SKM-1 treated with dmso at 0.1 percent for 144 hours (cell line): ENCODE measurements at regions not wholly inside any gene's neighbourhood (a gene's known extent, or its start where the extent isn't known, plus 50 kb on each side); places are given as distances from the start of the nearest gene placed in this dataset.
"Not testable (repeated sequence)": the region's sequence is repeated elsewhere in the genome, so short reads cannot be mapped to it uniquely, and the experiment has no call there.

Experiments used
- DNase-seq: peaks from one replicate; lab custom pipeline; 2025; ENCODE audit not compliant: unreplicated experiment; lab: John Stamatoyannopoulos, UW

DNA sequence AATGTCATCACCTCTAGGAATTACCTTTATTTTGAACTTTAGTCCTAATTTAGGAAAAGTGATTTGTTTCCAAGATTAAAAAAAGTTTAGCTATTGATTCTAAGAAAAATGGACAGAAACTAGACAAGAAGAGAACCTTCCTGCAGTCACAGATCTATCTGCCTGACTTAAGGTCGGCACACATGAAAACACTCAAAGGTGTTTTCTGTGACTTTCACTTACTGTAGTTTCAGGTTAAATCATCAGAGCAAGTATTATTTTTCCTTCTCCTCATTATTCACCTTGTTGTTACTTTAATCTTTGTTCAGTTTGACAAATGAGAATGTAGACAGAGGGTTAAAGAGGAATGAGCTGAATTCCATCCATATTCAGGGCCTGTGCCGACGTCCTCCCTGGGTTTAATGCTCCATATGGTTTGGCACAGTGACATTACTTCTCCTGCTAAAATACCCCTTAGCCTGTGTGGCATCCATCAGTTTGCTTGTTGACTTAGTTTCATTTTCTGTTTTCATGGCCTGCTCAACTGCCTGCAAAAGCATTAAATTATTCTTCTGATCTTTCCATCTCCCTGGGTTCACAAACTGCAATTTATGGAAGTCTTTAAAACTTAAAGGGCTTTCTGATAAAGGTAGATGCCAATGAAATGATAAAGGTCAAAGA is 352.7 kb downstream of the NKX6-1 start:
- no peak for DNase-seq

DNA sequence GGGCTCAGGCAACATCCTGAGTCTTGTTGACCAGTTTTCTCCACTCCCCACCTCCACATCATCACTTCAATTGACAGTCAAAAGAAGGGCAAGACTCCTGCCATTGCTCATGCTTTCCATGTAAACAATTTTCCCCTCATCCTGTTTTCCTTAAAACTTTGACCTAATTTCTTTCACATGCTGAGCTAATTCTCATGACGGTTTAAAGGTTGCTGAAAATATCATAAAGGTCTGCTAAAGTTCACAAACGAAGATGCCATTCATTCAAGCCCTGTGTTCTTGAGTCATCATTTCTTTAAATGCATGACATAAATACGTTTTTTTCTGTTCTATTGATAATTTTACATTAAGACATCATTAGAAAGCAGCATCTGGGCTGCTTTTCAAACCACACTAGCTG is 353.9 kb downstream of the NKX6-1 start:
- no peak for DNase-seq

DNA sequence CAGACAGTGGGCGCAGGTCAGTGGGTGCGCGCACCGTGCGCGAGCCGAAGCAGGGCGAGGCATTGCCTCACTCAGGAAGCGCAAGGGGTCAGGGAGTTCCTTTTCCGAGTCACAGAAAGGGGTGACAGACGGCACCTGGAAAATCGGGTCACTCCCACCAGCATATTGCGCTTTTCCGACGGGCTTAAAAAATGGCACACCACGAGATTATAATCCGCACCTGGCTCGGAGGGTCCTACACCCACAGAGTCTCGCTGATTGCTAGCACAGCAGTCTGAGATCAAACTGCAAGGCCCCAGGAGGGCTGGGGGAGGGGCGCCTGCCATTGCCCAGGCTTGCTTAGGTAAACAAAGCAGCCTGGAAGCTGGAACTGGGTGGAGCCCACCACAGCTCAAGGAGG is 372.2 kb downstream of the NKX6-1 start:
- DNase-seq = not testable (repeated sequence)

DNA sequence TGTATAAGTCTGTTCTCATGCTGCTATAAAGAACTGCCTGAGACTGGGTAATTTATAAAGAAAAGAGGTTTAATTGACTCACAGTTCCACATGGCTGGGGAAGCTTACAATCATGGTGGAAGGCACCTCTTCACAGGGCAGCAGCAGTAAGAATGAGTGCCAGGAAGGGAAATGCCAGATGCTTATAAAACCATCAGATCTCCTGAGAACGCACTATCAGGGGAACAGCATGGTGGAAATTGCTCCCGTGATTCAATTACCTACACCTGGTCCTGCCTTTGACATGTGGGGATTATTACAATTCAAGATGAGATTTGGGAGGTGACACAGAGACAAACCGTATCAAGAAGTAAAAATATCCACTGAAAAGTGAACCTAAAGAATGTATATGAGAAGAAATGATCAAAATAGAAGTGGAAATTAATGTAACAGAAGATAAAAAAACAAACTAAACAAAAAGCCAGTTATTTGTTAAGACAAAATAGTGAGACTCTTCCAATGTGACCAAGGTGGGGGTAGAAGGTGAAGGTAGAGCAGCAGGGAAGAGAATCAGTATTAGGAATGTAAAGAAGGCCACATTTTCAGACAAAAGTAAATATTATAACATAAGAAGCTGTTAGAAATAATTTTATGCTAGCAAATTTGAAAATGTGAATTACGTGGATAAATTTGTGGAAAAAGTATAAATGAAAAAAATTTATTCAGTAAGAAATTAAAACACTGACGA is 372.9 kb downstream of the NKX6-1 start:
- DNase-seq = no peak

DNA sequence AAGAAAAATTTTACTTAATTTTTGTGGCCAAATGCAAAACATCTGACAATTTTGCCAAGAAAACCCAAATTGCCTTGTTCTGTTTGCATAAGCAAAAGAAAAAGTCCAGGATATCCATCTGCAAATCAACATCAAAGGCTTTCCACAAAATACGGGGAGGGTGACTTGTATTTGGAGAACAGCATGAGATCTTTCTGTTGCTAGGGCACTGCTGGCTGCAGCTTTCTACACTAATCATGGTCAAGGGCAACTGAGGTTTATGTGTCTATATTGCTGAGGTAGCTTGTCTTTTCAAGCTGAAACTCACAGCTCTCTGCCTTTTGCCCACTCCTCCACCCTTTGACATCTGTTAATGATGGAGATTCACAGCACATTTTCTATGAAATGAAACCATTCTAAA is 389.1 kb downstream of the NKX6-1 start:
- no peak for DNase-seq

DNA sequence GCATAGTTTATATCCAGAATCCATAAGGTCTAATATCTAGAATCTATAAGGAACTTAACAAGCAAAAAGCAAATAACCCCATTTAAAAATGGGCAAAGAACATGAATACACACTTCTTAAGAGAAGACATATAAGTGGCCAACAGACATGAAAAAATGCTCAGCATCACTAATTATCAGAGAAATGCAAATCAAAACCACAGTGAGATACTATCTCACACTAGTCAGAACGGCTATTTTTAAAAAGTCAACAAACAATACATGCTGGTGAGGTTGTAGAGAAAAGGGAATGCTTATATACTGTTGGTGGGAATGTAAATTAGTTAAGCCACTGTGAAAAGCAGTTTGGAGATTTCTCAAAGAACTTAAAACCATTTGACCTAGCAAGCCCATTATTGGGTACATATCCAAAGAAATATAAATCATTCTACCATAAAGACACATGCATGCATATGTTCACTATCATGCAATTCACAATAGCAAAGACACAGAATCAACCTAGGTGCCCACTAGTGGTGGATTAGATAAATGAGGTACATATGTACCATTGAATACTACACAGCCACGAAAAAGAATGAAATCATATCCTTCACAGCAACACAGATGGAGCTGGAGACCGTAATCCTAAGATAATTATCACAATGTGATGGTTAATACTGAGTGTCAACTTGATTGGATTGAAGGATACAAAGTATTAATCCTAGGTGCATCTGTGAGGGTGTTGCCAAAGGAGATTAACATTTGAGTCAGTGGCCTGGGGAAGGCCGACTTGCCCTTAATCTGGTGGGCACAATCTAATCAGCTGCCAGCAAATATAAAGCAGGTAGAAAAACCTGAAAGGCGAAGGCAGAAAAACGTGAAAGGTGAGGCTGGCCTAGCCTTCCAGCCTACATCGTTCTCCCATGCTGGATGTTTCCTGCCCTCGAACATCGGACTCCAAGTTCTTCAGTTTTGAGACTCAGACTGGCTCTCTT is 397.2 kb downstream of the NKX6-1 start:
- not testable (repeated sequence) for DNase-seq

DNA sequence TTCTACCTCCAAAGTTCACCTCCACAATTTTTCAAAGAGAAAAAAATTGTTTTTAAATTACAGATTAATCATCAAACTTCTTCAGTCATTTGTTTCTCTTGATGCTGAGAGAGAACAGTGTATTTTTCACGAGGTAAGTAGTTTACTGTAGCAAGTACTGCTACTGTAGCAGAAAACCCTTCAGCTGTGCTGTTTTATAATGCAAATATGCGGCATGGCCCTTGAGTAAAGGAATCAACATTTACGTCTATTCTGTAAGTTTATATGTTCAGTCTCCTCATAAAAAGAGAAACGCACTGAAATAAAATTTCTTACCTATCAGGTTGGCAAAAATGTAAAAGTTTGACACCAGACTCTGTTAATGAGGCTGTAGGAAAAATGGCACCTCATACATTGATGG is 399.0 kb downstream of the NKX6-1 start:
- no peak for DNase-seq

DNA sequence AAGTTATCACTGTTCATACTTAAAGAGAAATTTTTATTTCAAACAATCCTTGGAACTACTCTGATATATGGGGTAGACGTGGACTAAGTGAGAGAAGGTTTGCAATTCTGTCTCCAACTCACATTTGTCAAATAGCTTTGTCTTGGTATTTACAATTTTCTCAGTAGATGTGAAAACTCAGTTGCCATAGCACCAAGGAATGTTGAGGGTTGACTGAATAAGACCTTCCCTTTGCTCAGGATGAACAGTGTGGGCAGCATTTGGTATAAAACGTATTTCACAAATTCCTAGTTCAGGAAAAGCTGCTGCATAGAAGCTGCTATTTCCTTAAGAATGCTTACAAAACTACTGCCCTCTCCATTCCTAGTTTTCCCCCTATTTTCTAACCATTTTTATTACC is 399.5 kb downstream of the NKX6-1 start:
- DNase-seq = no peak

DNA sequence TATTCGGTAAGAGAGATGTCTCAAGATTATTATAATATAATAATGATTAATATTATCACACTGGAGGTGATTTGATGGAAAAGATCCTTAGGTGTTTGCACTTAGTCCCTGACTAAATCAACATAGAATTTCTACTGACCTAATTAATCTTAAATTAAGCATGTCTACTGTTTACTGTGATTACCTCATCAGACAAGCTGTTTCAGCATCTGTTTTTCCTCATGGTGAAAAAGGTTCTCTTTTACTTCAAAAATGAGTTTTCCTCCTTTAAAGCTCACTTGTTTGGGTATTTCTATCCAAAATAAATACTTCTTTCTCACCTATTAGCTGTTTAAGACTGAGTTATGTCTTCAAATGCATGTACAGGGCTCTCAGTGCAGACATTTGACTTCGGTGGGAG is 407.8 kb downstream of the NKX6-1 start:
- DNase-seq = no peak

DNA sequence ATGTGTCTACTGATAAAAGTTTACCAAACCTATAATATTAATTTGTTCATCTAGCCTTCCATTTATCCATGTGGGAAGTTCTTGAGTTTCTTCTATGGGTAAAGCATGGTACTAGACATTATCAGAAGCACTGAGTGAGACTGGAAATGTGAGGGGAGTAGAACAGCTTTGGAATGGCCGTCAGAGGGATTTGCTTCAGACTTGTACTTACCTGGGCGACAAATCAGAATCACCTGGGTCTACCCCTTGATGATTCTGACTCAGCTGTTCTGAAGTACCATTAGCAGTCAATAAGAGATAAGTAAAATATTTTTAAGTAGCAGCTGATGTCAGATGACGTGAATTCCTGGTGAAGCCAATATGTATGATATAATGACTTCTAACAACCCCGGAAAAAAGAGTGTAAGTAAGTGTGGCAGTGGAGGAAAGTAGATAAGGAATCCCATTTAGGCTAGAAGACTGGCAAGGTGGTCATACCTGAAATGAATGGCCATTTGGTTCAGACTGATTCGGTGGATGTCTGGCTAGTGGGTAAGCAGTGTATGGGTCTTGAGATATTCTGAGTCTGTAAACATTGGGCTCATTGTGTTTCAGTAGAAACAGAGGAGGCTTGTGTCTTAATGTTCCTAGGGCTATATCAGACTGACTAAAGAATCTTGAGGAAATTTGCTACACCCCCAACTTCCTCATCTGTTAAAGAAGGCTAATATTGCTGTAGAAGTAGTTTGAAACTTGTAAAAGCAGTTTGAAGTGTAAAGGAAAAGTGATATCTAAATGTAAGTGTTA is 409.2 kb downstream of the NKX6-1 start:
- no peak for DNase-seq

DNA sequence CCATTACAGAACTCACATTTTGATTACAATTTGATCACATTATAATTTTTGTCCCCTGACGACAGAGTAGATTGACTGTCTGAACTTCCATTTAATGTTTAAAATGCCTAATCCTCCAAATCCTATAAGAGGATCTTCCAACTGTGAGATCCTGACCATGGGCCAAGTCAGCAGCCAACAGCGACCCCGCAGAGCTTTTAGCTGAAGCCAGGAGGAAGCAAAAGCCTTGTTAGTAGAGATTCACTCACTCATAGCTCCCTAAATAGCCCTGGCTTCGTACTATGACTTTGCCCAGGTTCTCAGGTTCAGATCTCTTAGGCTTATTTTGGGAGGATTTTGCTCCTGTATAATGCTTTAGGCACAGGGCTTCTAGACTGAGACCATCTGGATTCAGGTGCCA is 413.1 kb downstream of the NKX6-1 start:
- no peak for DNase-seq

DNA sequence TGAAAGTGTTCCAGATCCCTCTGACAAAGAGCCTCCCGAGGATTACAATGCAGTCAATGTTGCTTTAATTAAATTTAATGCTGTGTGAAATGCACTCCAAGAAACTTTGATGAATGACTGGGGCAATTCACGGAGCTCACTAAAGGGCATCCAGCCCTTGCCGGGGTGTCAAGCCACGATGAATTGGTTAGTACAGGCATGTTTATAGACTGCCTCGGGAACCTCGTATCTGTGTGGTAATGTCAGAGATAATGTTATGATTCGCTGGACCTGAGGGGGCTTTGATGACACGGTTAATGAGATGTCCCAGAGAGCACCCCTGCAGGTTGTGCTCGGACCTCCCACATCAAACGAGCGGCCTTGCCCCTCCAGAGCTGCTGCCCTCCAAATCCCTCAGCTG is 428.8 kb downstream of the NKX6-1 start:
- DNase-seq = no peak

DNA sequence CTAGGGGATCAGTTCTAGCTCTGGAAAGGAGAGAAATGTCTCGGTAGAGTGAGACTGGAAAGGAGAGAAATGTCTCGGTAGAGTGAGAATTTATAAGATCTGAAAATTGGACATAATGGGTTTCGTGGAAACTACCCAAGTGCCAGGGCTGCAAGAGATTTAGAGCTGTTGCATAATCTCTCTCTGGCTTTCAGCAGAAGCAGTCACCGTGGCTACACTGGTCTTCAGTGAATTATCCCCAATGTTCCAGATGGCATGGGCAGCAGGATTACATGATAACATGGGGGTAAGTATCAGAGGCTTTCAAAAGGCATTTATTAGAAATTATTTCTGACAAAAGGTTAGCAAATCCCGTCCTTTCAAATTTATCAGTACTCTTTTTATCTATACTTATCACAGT is 435.5 kb downstream of the NKX6-1 start:
- DNase-seq = no peak

DNA sequence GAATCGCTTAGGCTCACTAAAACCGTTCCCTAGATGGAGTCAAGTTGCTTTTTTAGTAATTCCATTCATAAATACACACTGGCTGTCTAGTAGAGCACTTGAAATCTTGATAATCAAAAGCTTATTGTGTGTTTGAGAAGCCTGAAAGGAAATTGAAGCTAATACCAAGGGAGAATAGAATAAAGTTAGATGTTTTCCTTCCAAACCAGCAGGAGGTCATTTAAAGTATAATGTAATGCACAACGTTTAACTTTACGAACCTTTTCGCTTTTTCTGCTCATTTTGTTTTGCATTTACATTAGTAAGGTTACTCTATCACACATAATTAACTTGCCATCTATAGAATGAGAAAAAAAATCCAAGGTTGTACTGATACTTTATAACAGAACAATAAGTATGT is 440.9 kb downstream of the NKX6-1 start:
- no peak for DNase-seq

DNA sequence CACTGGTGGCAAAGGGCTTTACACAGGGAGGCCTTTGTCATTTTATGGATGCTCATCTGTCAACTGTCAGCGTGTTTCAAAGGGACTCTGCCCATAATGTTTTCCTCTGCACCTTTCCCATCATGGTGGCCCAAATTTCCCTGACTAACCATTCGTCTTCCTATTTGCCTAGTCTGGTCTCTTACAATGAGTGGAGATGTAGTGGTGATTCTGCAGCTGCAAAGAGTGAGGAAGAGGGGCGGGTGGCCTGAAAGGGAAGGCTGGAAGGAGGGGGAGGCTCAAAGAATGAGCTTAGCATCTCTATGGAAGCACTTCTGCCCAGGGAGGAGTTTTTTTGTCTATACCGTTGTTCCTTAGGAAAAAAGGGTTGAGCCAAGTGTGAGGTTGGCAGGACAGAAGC is 447.5 kb downstream of the NKX6-1 start:
- DNase-seq = no peak

DNA sequence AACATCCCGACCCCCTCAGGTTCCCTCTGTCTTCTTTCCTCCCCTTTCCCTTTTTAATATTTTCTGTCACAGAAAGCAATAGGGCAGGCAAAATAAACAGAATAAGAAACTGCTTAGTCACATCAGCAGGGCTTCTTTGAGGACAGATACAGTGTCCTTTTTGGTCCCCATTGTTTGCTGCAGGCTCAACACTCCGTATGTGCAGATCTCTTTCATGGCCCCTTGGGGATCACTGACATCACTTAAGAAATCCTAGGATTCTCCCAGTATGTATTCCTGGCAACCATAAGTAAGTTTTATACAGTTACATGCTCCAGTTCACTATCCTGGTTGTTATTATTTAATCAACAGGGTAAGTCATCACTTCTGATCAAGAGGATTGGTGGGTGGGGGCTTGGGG is 448.0 kb downstream of the NKX6-1 start:
- no peak for DNase-seq

DNA sequence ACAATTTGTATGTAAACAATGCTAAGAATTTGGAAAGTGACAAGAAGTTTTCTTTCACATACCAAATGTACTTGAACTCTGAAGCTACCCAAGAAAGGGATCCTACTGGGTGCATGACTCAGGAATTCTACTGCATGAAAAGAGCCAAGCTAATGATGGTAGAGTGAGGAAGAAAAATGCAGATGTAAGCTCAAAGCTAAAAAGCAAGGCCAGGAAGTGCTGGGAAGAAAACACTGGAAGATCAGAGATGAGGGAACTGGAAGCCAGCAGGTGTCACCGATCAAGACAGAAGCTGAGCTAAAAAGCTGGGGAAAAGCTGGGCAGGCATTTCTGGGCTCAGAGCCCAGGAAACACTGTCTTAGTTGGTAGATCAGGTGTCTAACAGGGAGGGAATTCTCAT is 449.1 kb downstream of the NKX6-1 start:
- DNase-seq = no peak

DNA sequence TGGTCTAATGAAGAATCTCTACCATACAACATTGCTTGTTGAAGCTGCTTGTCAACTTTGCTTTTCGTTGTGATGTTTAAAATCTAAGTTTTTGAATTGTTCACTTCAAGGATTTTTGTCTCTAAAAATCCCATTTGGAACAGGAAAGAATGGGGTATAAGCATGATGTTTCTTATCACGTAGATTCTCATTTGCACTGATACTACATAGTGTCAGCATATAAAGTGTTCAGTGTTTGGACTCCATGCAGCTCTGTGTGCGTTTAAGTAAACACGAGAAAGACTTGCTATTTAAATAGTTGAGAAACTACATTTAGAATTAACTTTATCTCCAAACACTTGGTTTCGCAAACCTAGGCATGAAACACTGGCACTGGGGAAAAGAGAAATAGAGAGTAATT is 452.5 kb downstream of the NKX6-1 start:
- DNase-seq = no peak

DNA sequence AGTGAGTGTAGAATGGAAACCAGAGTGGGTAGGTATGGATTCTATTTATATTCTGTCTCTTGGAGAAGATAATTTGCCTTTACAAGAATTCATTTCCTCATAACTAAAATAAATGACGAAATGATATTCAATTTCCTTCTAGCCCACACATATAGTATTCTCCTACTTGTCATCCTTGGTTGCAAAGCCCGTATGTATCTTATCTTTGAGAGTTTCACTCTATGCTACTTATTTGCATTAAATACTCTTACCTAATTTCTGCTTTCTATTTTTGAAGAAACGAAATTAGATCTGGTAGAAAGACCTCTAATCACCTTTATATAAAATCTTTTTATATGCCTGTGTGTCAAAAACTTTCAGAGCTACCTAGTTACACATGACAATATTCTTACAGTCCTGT is 457.7 kb downstream of the NKX6-1 start:
- no peak for DNase-seq

DNA sequence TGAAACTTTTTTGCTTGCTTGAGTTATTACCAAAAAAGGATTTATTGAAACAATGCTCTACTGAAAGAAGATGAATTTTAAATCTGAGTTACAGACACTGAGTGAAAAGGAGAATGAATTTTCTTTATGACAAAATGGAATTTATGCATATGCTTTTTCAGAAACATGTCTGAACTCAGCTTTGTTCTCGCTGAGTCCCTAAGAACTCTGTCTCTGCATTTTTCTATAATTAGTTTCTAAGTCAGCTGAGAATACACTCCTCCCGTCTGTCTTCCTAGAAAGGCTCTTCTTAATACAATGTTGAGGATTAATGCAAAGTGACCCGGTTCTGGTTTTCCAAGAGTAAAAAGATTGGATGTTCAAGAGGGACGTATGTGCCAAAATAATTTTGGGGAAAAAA is 463.5 kb downstream of the NKX6-1 start:
- no peak for DNase-seq

DNA sequence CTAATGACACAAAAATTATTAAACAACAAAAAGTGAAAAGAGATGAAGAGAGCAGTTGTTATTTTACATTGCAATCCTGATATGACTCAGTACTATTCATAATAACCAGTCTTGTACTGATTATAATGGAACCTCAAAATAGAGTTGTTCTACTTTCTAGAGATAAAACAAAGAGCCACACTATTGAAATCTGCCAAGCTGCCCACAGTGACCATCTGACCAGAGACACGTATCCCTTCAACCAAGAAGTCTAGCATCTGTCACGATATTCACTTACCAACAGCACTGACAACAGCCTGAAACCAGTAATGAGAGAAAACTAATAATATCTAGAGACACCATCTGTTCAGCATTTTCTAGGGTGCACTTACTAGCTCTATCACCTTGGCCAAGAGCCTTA is 466.7 kb downstream of the NKX6-1 start:
- DNase-seq = no peak
